Neuronal stem cell (in vitro differentiated cells): ENCODE measurements at regions not wholly inside any gene's neighbourhood (a gene's known extent, or its start where the extent isn't known, plus 50 kb on each side); places are given as distances from the start of the nearest gene placed in this dataset.

Experiments
- DNase-seq: peaks from one replicate; pipeline ENCODE4 v3.0.0-alpha.2; 2013; ENCODE audit warnings: low spot score
- H2AFZ ChIP-seq: one replicate; pipeline ENCODE4 v1.6.1; 2013; ENCODE audit warnings: mild to moderate bottlenecking, low read length, inconsistent platforms
- H2AK5ac ChIP-seq: 2 replicates; pipeline ENCODE4 v1.6.1; 2013; ENCODE audit warnings: low read depth, mild to moderate bottlenecking, inconsistent platforms, low read length, moderate library complexity, mixed read lengths
- H2BK120ac ChIP-seq: 2 replicates; pipeline ENCODE4 v1.6.1; 2013; ENCODE audit warnings: low read depth, mild to moderate bottlenecking, inconsistent platforms, low read length, moderate library complexity, mixed read lengths
- H2BK12ac ChIP-seq: one replicate; pipeline ENCODE4 v1.6.1; 2013; ENCODE audit warnings: low read length, inconsistent platforms
- H2BK15ac ChIP-seq: 2 replicates; pipeline ENCODE4 v1.6.1; 2013; ENCODE audit warnings: mild to moderate bottlenecking, low read length, inconsistent platforms, mixed read lengths
- H2BK5ac ChIP-seq: one replicate; pipeline ENCODE4 v1.6.1; 2013; ENCODE audit warnings: inconsistent platforms, mild to moderate bottlenecking, low read length, moderate library complexity
- H3K14ac ChIP-seq: one replicate; pipeline ENCODE4 v1.6.1; 2013; ENCODE audit warnings: low read length, inconsistent platforms
- H3K18ac ChIP-seq: 2 replicates; pipeline ENCODE4 v1.6.1; 2013; ENCODE audit warnings: low read length, inconsistent platforms
- H3K23ac ChIP-seq: 2 replicates; pipeline ENCODE4 v1.6.1; 2013; ENCODE audit warnings: low read depth, mild to moderate bottlenecking, mixed read lengths, low read length, inconsistent platforms; ENCODE audit not compliant: poor library complexity
- H3K27ac ChIP-seq: replicated peaks from 3 replicates; pipeline ENCODE4 v1.5.1; 2013; ENCODE audit warnings: low read length, inconsistent platforms
- H3K27me3 ChIP-seq, 3 experiments: 2 replicates each; pipeline ENCODE4 v1.6.1; 2013; ENCODE audit warnings: low read length in 3 of 3, mild to moderate bottlenecking in 2 of 3, inconsistent platforms in 1 of 3, low read depth in 1 of 3, mixed read lengths in 1 of 3, moderate library complexity in 1 of 3; ENCODE audit not compliant: control insufficient read depth in 3 of 3, insufficient read depth in 3 of 3
- H3K36me3 ChIP-seq, 2 donors: replicated peaks in 1 of 2; 2 replicates each; pipeline ENCODE4 v1.6.1; 2013; ENCODE audit warnings: low read length in 2 of 2; ENCODE audit not compliant: control insufficient read depth in 2 of 2, insufficient read depth in 2 of 2
- H3K4ac ChIP-seq: 2 replicates; pipeline ENCODE4 v1.6.1; 2013; ENCODE audit warnings: inconsistent platforms, mild to moderate bottlenecking, low read length, moderate library complexity
- H3K4me1 ChIP-seq, 2 donors: 1 replicate in 1 of 2; 2 replicates in 1 of 2; pipeline ENCODE4 v1.6.1; 2013; ENCODE audit warnings: low read length in 2 of 2, low read depth in 1 of 2; ENCODE audit not compliant: control insufficient read depth in 2 of 2, insufficient read depth in 1 of 2
- H3K4me2 ChIP-seq: one replicate; pipeline ENCODE4 v1.6.1; 2013; ENCODE audit warnings: mild to moderate bottlenecking, low read length, inconsistent platforms; ENCODE audit not compliant: insufficient read depth, poor library complexity, severe bottlenecking
- H3K4me3 ChIP-seq, 2 donors: 2 replicates each; pipeline ENCODE4 v1.5.1; 2013; ENCODE audit warnings: low read length in 2 of 2, mild to moderate bottlenecking in 2 of 2, inconsistent platforms in 1 of 2, moderate library complexity in 1 of 2
- H3K79me1 ChIP-seq: one replicate; pipeline ENCODE4 v1.6.1; 2013; ENCODE audit warnings: low read depth, mild to moderate bottlenecking, inconsistent platforms, low read length, moderate library complexity
- H3K9ac ChIP-seq: one replicate; pipeline ENCODE4 v1.6.1; 2013; ENCODE audit warnings: mild to moderate bottlenecking, low read depth, low read length, inconsistent platforms; ENCODE audit not compliant: poor library complexity
- H3K9me3 ChIP-seq, 2 donors: replicated peaks in 1 of 2; 2 replicates each; pipeline versions ENCODE3 to v1.6.1; 2013; ENCODE audit warnings: low read length in 2 of 2, mild to moderate bottlenecking in 2 of 2, inconsistent platforms in 1 of 2, low read depth in 1 of 2, mixed read lengths in 1 of 2, moderate library complexity in 1 of 2; ENCODE audit not compliant: control insufficient read depth in 2 of 2, insufficient read depth in 1 of 2
- H4K8ac ChIP-seq: one replicate; pipeline ENCODE4 v1.6.1; 2013; ENCODE audit warnings: low read depth, mild to moderate bottlenecking, inconsistent platforms, low read length, moderate library complexity
- H4K91ac ChIP-seq: one replicate; pipeline ENCODE4 v1.6.1; 2013; ENCODE audit warnings: low read length, low read depth, mild to moderate bottlenecking, inconsistent platforms; ENCODE audit not compliant: poor library complexity
- WGBS, 2 donors: extraction: QIAGEN DNeasy Blood & Tissue Kit; methylation state at CpG; one replicate each; pipeline ENCODE4 v1.1.7; 2013; ENCODE audit warnings: missing lambda C conversion rate in 2 of 2, mixed read lengths in 1 of 2; ENCODE audit not compliant: insufficient read length in 2 of 2, insufficient replicate concordance in 1 of 2; ENCODE audit errors: extremely low coverage in 2 of 2; 5-methylcytosine and 5-hydroxymethylcytosine counted together

DNA sequence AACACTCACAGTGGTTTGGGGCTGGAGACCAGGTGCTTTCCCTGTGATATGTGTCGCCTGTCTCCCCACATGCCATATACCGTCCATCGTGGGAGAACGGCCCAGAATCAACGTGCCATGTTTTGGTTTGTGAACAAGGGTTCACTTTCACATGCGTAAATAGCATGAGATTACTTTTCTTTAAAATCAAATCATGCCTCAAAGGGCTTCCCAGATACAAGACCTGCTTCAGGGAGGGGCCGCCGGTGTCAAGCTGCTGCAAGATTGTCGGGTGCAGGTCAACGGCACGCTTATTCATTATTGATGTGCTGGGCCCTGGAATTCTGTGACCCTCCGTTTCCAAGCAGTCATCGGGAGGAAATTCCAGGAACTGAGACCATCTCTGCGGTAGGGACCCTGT, 145.2 kb upstream of the RTL1 start:
- Histone ChIP-seq H3K18ac (no peak overlapping the region), H3K9me3 (peaks cover 2 to 5% of the 10 kb centered on the region in 2 donors), H2BK15ac (no peak overlapping the region), H4K91ac (no peak overlapping the region), H3K4me3 (no peak overlapping the region), H4K8ac (no peak overlapping the region), H2AK5ac (no peak overlapping the region), H2AFZ (no peak overlapping the region), H3K4ac (no peak overlapping the region), H3K4me1 (no peaks in the 10 kb centered on the region), H3K79me1 (peaks cover 1% of the 10 kb centered on the region), H2BK120ac (no peak overlapping the region), H2BK12ac (no peak overlapping the region), H3K14ac (no peak overlapping the region), H3K36me3 (peaks cover 0 to 3% of the 10 kb centered on the region in 2 donors), H3K23ac (no peak overlapping the region), H3K27ac (no peak overlapping the region), H3K4me2 (no peak overlapping the region), H2BK5ac (no peak overlapping the region), H3K9ac (no peak overlapping the region), H3K27me3 (peaks cover 0 to 3% (median 0%) of the 10 kb centered on the region in 3 experiments)
- WGBS, 2 donors: no CpG with 5 or more reads among the region's 14 CpGs
- DNase-seq: no peak

GRCh38 chr14:101049511-101049910, 146.0 kb upstream of the RTL1 start:
- H4K8ac ChIP-seq: no peak overlapping the region
- H3K4me2 ChIP-seq: no peak overlapping the region
- no peak overlapping the region for H2AK5ac ChIP-seq
- no CpG with 5 or more reads among the region's 12 CpGs for WGBS, 2 donors
- peak overlapping the region; percentile 27 for H3K14ac ChIP-seq
- H3K9ac ChIP-seq: no peak overlapping the region
- no peak overlapping the region for H3K23ac ChIP-seq
- H2BK5ac ChIP-seq: no peak overlapping the region
- peaks cover 1% of the 10 kb centered on the region for H3K79me1 ChIP-seq
- no peak overlapping the region for H2BK120ac ChIP-seq
- H3K4me3 ChIP-seq: no peak overlapping the region
- no peak overlapping the region for H3K27ac ChIP-seq
- peaks cover 0 to 3% of the 10 kb centered on the region in 2 donors for H3K36me3 ChIP-seq
- peaks cover 4 to 5% of the 10 kb centered on the region in 2 donors for H3K9me3 ChIP-seq
- H3K4ac ChIP-seq: no peak overlapping the region
- no peak overlapping the region for H2AFZ ChIP-seq
- no peak overlapping the region for H3K18ac ChIP-seq
- no peak overlapping the region for H4K91ac ChIP-seq
- no peaks in the 10 kb centered on the region for H3K4me1 ChIP-seq
- no peak for DNase-seq
- no peak overlapping the region for H2BK12ac ChIP-seq
- H3K27me3 ChIP-seq: peaks cover 0 to 3% (median 0%) of the 10 kb centered on the region in 3 experiments
- H2BK15ac ChIP-seq: no peak overlapping the region

DNA sequence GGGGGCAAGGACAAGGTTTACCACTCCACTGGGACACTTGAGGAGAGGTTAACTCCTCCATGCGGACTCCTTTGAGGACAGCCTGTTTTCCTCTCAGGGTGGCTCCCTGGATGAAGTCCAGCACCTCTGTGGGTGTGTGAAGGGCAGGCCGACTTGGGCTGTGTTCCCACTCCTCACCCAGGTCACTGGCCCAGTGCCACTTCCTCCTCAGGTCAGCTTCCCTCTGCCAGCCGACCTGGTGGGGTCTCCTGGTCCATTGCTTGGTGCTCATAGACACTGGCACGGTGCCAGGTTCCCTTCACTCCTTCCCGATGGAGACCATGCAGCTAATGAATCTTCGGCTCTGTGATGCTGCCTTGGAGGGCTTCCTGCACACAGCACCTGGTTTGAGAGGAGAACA, 146.4 kb upstream of the RTL1 start:
- Histone ChIP-seq H3K4me2 (no peak overlapping the region), H2BK5ac (no peak overlapping the region), H3K23ac (no peak overlapping the region), H4K91ac (no peak overlapping the region), H3K14ac (no peak overlapping the region), H3K4me1 (no peaks in the 10 kb centered on the region), H3K27me3 (peaks cover 0 to 3% (median 0%) of the 10 kb centered on the region in 3 experiments), H3K4me3 (no peak overlapping the region), H3K9ac (no peak overlapping the region), H2AFZ (no peak overlapping the region), H2BK15ac (no peak overlapping the region), H3K9me3 (peaks cover 4 to 5% of the 10 kb centered on the region in 2 donors), H3K36me3 (peaks cover 0 to 3% of the 10 kb centered on the region in 2 donors), H4K8ac (no peak overlapping the region), H2BK120ac (no peak overlapping the region), H3K27ac (no peak overlapping the region), H2AK5ac (no peak overlapping the region), H3K79me1 (peaks cover 1% of the 10 kb centered on the region), H3K18ac (peak overlapping the region; percentile 38), H3K4ac (no peak overlapping the region), H2BK12ac (no peak overlapping the region)
- no CpG with 5 or more reads among the region's 6 CpGs for WGBS, 2 donors
- DNase-seq: no peak

DNA sequence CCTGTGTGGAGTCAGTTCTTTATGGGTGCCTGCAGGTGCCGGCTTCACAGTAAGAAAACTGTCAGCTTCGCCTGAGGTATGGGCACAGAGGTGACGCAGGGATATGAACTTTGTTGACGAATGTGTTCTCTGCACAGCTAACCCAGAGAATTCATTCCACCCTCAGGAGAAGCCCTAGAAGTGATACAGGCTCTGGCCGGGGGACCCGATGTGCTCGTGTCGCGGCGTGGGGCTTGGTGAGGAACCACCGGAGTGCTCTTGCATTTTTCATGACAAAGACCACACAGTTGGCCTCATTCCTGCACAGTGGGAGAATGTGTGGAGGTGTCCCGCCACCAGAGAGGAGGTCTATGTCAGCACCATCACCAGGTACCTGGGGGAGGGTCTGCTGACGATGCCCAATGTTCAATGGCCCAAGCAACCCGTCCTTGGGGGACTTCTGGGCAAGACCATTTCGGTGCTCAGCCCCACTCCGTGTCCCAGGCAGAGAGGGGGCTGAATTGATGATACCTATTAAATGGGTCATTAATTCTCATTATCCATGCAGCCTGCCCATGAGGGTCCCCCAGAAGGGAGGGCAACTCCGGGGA, 147.5 kb upstream of the RTL1 start:
- no peak overlapping the region for H3K18ac ChIP-seq
- H3K79me1 ChIP-seq: peaks cover 1% of the 10 kb centered on the region
- peaks cover 0 to 3% of the 10 kb centered on the region in 2 donors for H3K36me3 ChIP-seq
- H2BK12ac ChIP-seq: no peak overlapping the region
- H3K4me2 ChIP-seq: no peak overlapping the region
- no peak overlapping the region for H3K4ac ChIP-seq
- H2AK5ac ChIP-seq: no peak overlapping the region
- DNase-seq: no peak
- H3K14ac ChIP-seq: peak overlapping the region; percentile 26
- H3K4me3 ChIP-seq: no peak overlapping the region
- no peak overlapping the region for H2BK15ac ChIP-seq
- no peak overlapping the region for H4K8ac ChIP-seq
- H3K9me3 ChIP-seq: peaks cover 5 to 6% of the 10 kb centered on the region in 2 donors
- no peak overlapping the region for H2BK120ac ChIP-seq
- H3K27me3 ChIP-seq: peaks cover 0 to 3% (median 0%) of the 10 kb centered on the region in 3 experiments
- H2AFZ ChIP-seq: no peak overlapping the region
- H3K27ac ChIP-seq: no peak overlapping the region
- H4K91ac ChIP-seq: no peak overlapping the region
- H3K4me1 ChIP-seq: no peaks in the 10 kb centered on the region
- H3K23ac ChIP-seq: no peak overlapping the region
- no peak overlapping the region for H2BK5ac ChIP-seq
- no peak overlapping the region for H3K9ac ChIP-seq
- no CpG with 5 or more reads among the region's 17 CpGs for WGBS, 2 donors
